Panc1 (cell line): ENCODE measurements at regions not wholly inside any gene's neighbourhood (a gene's known extent, or its start where the extent isn't known, plus 50 kb on each side); places are given as distances from the start of the nearest gene placed in this dataset.

Experiments
- ATAC-seq: fragments of 200-7000 bp; cut with Tn5 transposase; 2 replicates; pipeline ENCODE4 v1.9.1; 2020; ENCODE audit warnings: mild to moderate bottlenecking, moderate library complexity
- BruUV-seq: library from RNA; stranded (reverse); fragments of 400-500 nt; replicated peaks from 2 replicates; lab custom pipeline; 2021; lab: Mats Ljungman, UMichigan
- CTCF ChIA-PET: fragments of 300-600 bp; sonication (Branson Sonifier 250); formaldehyde crosslinking; loops from one replicate; lab custom pipeline; 2022; ENCODE audit warnings: antibody characterized with exemption; lab: Charles Lee
- POLR2A ChIA-PET: fragments of 300-600 bp; sonication (Branson Sonifier 250); formaldehyde crosslinking; loops from one replicate; lab custom pipeline; 2022; ENCODE audit warnings: antibody characterized with exemption; lab: Charles Lee
- DNase-seq: peaks from one replicate; pipeline ENCODE4 v3.0.0-alpha.2; 2010; ENCODE audit warnings: low read depth, low spot score
- H3K27ac ChIP-seq: 2 replicates; pipeline ENCODE4 v1.5.1; 2011; ENCODE audit warnings: mild to moderate bottlenecking, low read length, inconsistent platforms
- H3K27me3 ChIP-seq: fragments of 200-500 bp; sonication (Bioruptor generic); 2 replicates; pipeline ENCODE4 v1.6.0; 2014; ENCODE audit warnings: low read length, inconsistent platforms; ENCODE audit not compliant: control insufficient read depth, insufficient read depth
- H3K36me3 ChIP-seq: fragments of 200-500 bp; sonication (Bioruptor generic); 2 replicates; pipeline ENCODE4 v1.5.1; 2014; ENCODE audit warnings: inconsistent platforms, mild to moderate bottlenecking, low read length, moderate library complexity; ENCODE audit not compliant: control insufficient read depth, insufficient read depth
- H3K4me1 ChIP-seq: 2 replicates; pipeline ENCODE4 v1.5.1; 2011; ENCODE audit warnings: inconsistent platforms, mild to moderate bottlenecking, low read length, moderate library complexity; ENCODE audit not compliant: control insufficient read depth, insufficient read depth
- H3K4me3 ChIP-seq, 2 experiments: 2 replicates each; pipeline ENCODE4 v1.5.1; 2011 to 2012; ENCODE audit warnings: low read depth in 2 of 2, low read length in 2 of 2, mild to moderate bottlenecking in 2 of 2, inconsistent platforms in 1 of 2, moderate library complexity in 1 of 2
- H3K9me3 ChIP-seq: fragments of 200-500 bp; sonication (Bioruptor generic); 2 replicates; pipeline ENCODE4 v1.5.1; 2014; ENCODE audit warnings: low read depth, mild to moderate bottlenecking, inconsistent platforms, low read length, moderate library complexity; ENCODE audit not compliant: control insufficient read depth, insufficient read depth
- CTCF ChIP-seq: fragments of 450-650 bp; IDR thresholded peaks from 2 replicates; pipeline ENCODE4 v1.5.1; 2017; ENCODE audit warnings: mild to moderate bottlenecking
- POLR2AphosphoS5 ChIP-seq: IDR thresholded peaks from 2 replicates; pipeline ENCODE4 v1.6.1; 2012; ENCODE audit warnings: mild to moderate bottlenecking, low read depth, low read length, moderate library complexity
- SIN3A ChIP-seq: IDR thresholded peaks from 2 replicates; pipeline ENCODE4 v1.6.1; 2012; ENCODE audit warnings: low read depth, mild to moderate bottlenecking, low read length, moderate library complexity, borderline replicate concordance; ENCODE audit not compliant: insufficient read depth
- TCF7L2 ChIP-seq: IDR thresholded peaks from 2 replicates; pipeline ENCODE4 v1.6.1; 2011; ENCODE audit warnings: mild to moderate bottlenecking, low read depth, low read length, inconsistent platforms
- in situ Hi-C: cut with HindIII; loops from 2 replicates; pipeline ENCODE4 v1.10.0; 2016; ENCODE audit warnings: low sequenced_read_pairs, low pct_unique_long_range_greater_than_20kb
- intact Hi-C: fragments of 100-400 bp; cut with micrococcal nuclease; formaldehyde crosslinking; loops from one replicate; pipeline ENCODE4 v1.10.0; 2022; ENCODE audit not compliant: unreplicated experiment
- TF ChIP-seq, protein P1 (sequence below), 2 experiments: IDR thresholded peaks; 2 replicates each; pipeline ENCODE4 v1.6.1; 2011 to 2012; ENCODE audit warnings: low read depth in 2 of 2, control low read depth in 1 of 2, low read length in 1 of 2, mild to moderate bottlenecking in 1 of 2, moderate library complexity in 1 of 2; ENCODE audit not compliant: insufficient read depth in 1 of 2

GRCh38 chr15:66864871-66865281, 162.8 kb downstream of the SMAD6 start:
- intact Hi-C loops (loop anchor here (5.0 kb wide), 1 partner anchor 77 kb away; no protein-coding TSS in a partner anchor), in situ Hi-C loops (no loop called here)
- peaks cover 6% of the 10 kb centered on the region; the same call in 1 of the 2 replicates for H3K9me3 ChIP-seq
- no peaks in the 10 kb centered on the region for H3K36me3 ChIP-seq
- BruUV-seq: no TSS peak
- DNase-seq (no peak), ATAC-seq (no peak)
- H3K27me3 ChIP-seq: no peaks in the 10 kb centered on the region
- TF ChIP-seq, protein P1, sequence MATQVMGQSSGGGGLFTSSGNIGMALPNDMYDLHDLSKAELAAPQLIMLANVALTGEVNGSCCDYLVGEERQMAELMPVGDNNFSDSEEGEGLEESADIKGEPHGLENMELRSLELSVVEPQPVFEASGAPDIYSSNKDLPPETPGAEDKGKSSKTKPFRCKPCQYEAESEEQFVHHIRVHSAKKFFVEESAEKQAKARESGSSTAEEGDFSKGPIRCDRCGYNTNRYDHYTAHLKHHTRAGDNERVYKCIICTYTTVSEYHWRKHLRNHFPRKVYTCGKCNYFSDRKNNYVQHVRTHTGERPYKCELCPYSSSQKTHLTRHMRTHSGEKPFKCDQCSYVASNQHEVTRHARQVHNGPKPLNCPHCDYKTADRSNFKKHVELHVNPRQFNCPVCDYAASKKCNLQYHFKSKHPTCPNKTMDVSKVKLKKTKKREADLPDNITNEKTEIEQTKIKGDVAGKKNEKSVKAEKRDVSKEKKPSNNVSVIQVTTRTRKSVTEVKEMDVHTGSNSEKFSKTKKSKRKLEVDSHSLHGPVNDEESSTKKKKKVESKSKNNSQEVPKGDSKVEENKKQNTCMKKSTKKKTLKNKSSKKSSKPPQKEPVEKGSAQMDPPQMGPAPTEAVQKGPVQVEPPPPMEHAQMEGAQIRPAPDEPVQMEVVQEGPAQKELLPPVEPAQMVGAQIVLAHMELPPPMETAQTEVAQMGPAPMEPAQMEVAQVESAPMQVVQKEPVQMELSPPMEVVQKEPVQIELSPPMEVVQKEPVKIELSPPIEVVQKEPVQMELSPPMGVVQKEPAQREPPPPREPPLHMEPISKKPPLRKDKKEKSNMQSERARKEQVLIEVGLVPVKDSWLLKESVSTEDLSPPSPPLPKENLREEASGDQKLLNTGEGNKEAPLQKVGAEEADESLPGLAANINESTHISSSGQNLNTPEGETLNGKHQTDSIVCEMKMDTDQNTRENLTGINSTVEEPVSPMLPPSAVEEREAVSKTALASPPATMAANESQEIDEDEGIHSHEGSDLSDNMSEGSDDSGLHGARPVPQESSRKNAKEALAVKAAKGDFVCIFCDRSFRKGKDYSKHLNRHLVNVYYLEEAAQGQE (IDR thresholded peaks at IDR 0.05; ENCODE audit: insufficient read depth in 1 of 2, low read depth in 2 of 2, low read length in 1 of 2): no peak
- TF ChIP-seq CTCF: no peak
- TF ChIP-seq POLR2AphosphoS5: no peak
- TF ChIP-seq TCF7L2: no peak
- TF ChIP-seq SIN3A: no peak
- no peak overlapping the region for H3K4me3 ChIP-seq
- CTCF ChIA-PET: no interaction called here
- POLR2A ChIA-PET: no interaction called here
- peaks cover 45% of the 10 kb centered on the region for H3K4me1 ChIP-seq
- peak overlapping the region; percentile 90 for H3K27ac ChIP-seq

- intact Hi-C loops (no loop called here), in situ Hi-C loops (no loop called here)
- CTCF ChIA-PET: no interaction called here
- TF ChIP-seq, protein P1 (IDR thresholded peaks at IDR 0.05; ENCODE audit: insufficient read depth in 1 of 2, low read depth in 2 of 2, low read length in 1 of 2): no peak
- TF ChIP-seq CTCF (no peak), SIN3A (no peak), POLR2AphosphoS5 (no peak), TCF7L2 (no peak)
- Histone ChIP-seq H3K36me3 (no peaks in the 10 kb centered on the region), H3K27me3 (no peaks in the 10 kb centered on the region), H3K9me3 (peaks cover 12% of the 10 kb centered on the region; the same call in 1 of the 2 replicates), H3K4me1 (peaks cover 34% of the 10 kb centered on the region), H3K4me3 (no peak overlapping the region), H3K27ac (peak overlapping the region; percentile 90)
- DNase-seq (no peak), ATAC-seq (no peak)
- POLR2A ChIA-PET: no interaction called here
- BruUV-seq: no TSS peak
These were observed 163.9 kb downstream of the SMAD6 start for GRCh38 chr15:66865622-66866611.
